Fibroblast of mammary gland (primary cell): ENCODE measurements at regions not wholly inside any gene's neighbourhood (a gene's known extent, or its start where the extent isn't known, plus 50 kb on each side); places are given as distances from the start of the nearest gene placed in this dataset.

Experiments used
- DNase-seq: peaks from one replicate; pipeline ENCODE4 v3.0.0-alpha.2; 2010; ENCODE audit warnings: low read depth
- H3K4me3 ChIP-seq: 2 replicates; pipeline ENCODE4 v1.5.1; 2011; ENCODE audit warnings: low read depth, mild to moderate bottlenecking, low read length, moderate library complexity; ENCODE audit not compliant: control insufficient read depth
- TF ChIP-seq, protein P1 (sequence below): conservative IDR thresholded peaks from 2 replicates; pipeline ENCODE4 v1.5.1; 2011; ENCODE audit warnings: low read depth, low read length, inconsistent platforms; ENCODE audit not compliant: control insufficient read depth, insufficient read depth

GRCh38 chr16:48885471-48885870, 275.5 kb upstream of the N4BP1 start:
- DNase-seq = no peak
- TF ChIP-seq, protein P1, sequence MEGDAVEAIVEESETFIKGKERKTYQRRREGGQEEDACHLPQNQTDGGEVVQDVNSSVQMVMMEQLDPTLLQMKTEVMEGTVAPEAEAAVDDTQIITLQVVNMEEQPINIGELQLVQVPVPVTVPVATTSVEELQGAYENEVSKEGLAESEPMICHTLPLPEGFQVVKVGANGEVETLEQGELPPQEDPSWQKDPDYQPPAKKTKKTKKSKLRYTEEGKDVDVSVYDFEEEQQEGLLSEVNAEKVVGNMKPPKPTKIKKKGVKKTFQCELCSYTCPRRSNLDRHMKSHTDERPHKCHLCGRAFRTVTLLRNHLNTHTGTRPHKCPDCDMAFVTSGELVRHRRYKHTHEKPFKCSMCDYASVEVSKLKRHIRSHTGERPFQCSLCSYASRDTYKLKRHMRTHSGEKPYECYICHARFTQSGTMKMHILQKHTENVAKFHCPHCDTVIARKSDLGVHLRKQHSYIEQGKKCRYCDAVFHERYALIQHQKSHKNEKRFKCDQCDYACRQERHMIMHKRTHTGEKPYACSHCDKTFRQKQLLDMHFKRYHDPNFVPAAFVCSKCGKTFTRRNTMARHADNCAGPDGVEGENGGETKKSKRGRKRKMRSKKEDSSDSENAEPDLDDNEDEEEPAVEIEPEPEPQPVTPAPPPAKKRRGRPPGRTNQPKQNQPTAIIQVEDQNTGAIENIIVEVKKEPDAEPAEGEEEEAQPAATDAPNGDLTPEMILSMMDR = no peak

DNA sequence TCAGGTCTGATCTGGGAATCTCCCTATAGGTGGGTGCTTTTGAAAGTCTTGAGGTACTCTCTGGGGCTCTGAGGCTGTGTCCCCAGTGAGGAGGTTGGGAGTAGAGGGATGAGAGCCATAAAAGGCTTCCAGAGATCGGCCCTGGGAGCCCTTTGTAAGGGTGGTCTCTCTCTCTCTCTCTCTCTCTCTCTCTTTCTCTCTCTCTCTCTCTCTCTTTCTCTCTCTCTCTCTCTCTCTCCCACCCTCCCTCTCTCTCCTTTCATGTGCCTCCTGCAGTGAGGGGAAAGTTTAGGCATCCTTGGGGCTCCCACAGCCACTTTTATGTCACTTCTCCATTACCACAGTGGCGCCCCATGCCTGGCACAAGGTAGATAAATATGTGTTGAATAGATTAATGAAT, 271.3 kb upstream of the N4BP1 start:
- H3K4me3 ChIP-seq = no peak overlapping the region
- DNase-seq = no peak
- TF ChIP-seq, protein P1 = no peak

More at GRCh38 chr16:48885471-48885870, 275.5 kb upstream of the N4BP1 start:
- no peak overlapping the region for H3K4me3 ChIP-seq

GRCh38 chr16:48879223-48880122, 269.5 kb upstream of the N4BP1 start:
- TF ChIP-seq, protein P1 = no peak
- H3K4me3 ChIP-seq = no peak overlapping the region
- DNase-seq = no peak

DNA sequence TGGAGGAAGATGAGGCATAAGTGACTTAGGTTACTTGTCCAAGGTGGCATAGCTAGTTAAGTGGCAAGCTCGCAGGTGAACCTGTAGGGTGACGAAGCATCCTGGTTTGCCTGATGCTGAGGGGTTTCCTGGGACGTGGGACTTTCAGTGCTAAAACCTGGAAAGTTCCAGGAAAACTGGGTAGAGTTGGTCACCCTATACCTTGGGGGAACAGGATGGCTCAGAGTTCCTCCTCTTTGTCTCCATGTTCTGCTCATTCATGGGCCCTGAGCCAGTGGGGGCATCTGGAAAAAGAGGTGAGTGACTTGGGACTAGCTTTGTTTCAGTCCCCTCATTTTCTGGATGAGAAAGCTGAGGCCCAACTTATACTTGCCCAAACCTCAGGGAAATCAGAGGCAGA, 268.0 kb upstream of the N4BP1 start:
- H3K4me3 ChIP-seq = no peak overlapping the region
- DNase-seq = no peak

GRCh38 chr16:48870141-48870540, 260.2 kb upstream of the N4BP1 start:
- no peak overlapping the region for H3K4me3 ChIP-seq
- TF ChIP-seq, protein P1 = no peak
- DNase-seq = no peak

More for the DNA sequence above, 268.0 kb upstream of the N4BP1 start:
- TF ChIP-seq, protein P1 = no peak

DNA sequence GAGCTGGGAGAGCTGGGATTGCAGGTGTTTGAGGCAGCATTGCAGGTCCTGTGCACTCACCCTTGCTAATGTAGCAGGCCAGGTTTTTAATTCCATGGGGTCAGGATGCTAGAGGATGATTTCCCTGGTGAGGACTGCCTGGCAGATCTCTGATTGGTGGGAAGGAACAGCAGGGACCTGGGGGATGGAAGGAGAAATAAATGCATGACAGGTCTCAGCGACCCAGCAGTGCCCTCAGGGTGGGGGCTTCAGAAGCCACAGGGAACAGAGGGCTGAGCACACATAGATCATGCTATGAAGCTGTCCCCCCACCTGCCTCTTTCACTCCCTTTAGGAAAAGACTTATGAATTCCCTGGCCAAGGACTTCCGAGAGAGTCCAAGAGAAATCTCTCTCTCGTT, 255.5 kb upstream of the N4BP1 start:
- TF ChIP-seq, protein P1 = no peak
- DNase-seq = no peak
- no peak overlapping the region for H3K4me3 ChIP-seq

DNA sequence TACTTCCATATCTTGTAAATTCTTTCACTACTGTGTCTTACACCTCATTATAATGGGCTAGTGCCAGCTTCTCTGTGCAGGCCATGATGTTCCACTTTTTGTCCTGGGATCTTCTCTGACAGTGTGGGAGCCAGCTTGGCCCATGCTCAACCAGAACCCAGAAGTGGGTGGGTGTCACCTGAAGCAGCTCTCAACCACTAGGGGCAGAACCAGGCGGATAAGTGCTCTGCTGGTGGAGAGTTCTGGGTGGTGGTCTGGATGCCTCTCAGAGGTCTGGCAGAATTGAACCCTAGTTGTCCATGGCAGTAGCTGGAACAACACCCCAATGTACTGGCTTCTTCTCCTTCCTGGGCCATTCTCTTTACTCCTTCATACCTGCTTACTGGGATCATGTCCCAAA, 254.1 kb upstream of the N4BP1 start:
- no peak overlapping the region for H3K4me3 ChIP-seq
- no peak for DNase-seq
- TF ChIP-seq, protein P1 = no peak
